ENCODE measurements at regions not wholly inside any gene's neighbourhood (a gene's known extent, or its start where the extent isn't known, plus 50 kb on each side); places are given as distances from the start of the nearest gene placed in this dataset.

DNA sequence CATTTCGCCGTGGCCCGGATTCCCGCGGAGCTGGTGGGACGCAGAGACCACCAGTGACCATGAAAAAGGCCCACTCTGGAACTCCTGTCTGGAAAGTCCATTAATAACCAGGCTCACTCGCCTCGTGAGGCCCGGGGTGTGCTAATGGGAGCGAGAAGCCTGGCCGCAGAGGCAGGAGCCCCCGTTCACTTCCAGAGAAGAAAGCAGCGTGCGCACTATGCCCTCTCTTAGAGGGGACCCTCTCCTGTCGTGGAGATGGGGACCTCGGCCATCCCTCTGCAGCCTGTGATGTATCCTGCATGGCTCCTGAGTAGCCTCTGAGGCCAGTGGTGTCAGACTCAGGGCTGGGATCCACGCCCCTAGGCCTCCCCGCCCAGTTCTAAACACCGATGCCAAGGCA is 134.1 kb upstream of the VRK1 start:
- no peak for FAIRE-seq
- H3K79me2 ChIP-seq (ENCODE audit: control insufficient read depth, insufficient read depth, low read length) = no peaks in the 10 kb centered on the region
- no peaks in the 10 kb centered on the region for H4K20me1 ChIP-seq (ENCODE audit: control insufficient read depth, extremely low read depth, insufficient read depth, low read length)
- H3K9me1 ChIP-seq (ENCODE audit: control insufficient read depth, extremely low read depth, insufficient read depth, low read length) = no peaks in the 10 kb centered on the region
- H3K9me3 ChIP-seq (ENCODE audit: control insufficient read depth, low read depth, low read length) = no peaks in the 10 kb centered on the region
- H3K4me2 ChIP-seq (ENCODE audit: control insufficient read depth, extremely low read depth, insufficient read depth, low read depth, low read length) = no peak overlapping the region
- dilution Hi-C loops (cut with MboI; ENCODE audit: extremely low pct_ligation_motif_present, low sequenced_read_pairs) = no loop called here
- peaks cover 34% of the 10 kb centered on the region for H3K27me3 ChIP-seq (ENCODE audit: control insufficient read depth, extremely low read depth, insufficient read depth, low read length)
- H3K4me1 ChIP-seq (ENCODE audit: control insufficient read depth, extremely low read depth, insufficient read depth, low read length) = peaks cover 2% of the 10 kb centered on the region
- H3K9ac ChIP-seq (ENCODE audit: control insufficient read depth, extremely low read depth, insufficient read depth, low read length) = no peak overlapping the region
- no peak for TF ChIP-seq EZH2 (IDR thresholded peaks at IDR 0.05; ENCODE audit: low read length)
- TF ChIP-seq, protein P1, sequence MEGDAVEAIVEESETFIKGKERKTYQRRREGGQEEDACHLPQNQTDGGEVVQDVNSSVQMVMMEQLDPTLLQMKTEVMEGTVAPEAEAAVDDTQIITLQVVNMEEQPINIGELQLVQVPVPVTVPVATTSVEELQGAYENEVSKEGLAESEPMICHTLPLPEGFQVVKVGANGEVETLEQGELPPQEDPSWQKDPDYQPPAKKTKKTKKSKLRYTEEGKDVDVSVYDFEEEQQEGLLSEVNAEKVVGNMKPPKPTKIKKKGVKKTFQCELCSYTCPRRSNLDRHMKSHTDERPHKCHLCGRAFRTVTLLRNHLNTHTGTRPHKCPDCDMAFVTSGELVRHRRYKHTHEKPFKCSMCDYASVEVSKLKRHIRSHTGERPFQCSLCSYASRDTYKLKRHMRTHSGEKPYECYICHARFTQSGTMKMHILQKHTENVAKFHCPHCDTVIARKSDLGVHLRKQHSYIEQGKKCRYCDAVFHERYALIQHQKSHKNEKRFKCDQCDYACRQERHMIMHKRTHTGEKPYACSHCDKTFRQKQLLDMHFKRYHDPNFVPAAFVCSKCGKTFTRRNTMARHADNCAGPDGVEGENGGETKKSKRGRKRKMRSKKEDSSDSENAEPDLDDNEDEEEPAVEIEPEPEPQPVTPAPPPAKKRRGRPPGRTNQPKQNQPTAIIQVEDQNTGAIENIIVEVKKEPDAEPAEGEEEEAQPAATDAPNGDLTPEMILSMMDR (optimal IDR thresholded peaks at IDR 0.05 in 1 of 3, IDR thresholded peaks at IDR 0.05 in 1 of 3, conservative IDR thresholded peaks at IDR 0.05 in 1 of 3; ENCODE audit: extremely low read depth in 1 of 3, insufficient read depth in 2 of 3, low read length in 3 of 3) = no peak
- no peak overlapping the region for H2AFZ ChIP-seq (ENCODE audit: control insufficient read depth, low read length)
- no peak overlapping the region for H3K27ac ChIP-seq (ENCODE audit: control insufficient read depth, insufficient read depth, low read length)
- no peaks in the 10 kb centered on the region for H3K36me3 ChIP-seq (ENCODE audit: control insufficient read depth in 2 of 2, extremely low read depth in 1 of 2, insufficient read depth in 2 of 2, low read length in 2 of 2)
- no peak for DNase-seq (ENCODE audit: low read depth, low spot score)
- no peak overlapping the region for H3K4me3 ChIP-seq (ENCODE audit: control insufficient read depth in 2 of 3, extremely low read depth in 1 of 3, insufficient read depth in 2 of 3, low read depth in 1 of 3, low read length in 3 of 3)

DNA sequence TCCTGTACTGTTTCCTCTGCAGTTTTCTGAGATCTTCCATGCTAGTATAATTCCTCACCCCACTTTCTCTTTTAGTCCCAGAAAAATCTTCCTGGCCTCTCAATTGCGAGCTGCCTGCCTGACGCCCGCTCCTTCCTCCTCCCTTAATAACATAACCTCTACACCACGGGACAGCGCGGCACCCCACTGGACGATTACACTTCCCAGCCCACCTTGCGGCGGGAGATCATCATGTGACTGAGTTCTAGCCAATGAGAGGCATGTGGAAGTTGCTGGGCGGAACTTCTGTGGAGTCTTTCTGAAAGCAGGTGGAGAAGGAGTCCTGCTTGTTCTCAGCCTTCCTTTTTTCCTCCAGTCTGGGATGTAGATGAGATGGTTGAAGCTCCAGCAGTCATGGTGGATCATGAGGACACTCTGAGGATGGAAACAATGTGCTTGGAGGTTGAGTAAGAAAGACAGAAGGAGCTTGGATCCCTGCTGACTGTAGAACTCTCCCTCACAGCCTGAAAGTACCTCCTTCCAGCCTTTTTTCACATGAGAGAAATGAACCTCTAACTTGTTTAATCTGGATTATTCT is 133.6 kb upstream of the VRK1 start:
- Histone ChIP-seq H3K9ac (ENCODE audit: control insufficient read depth, extremely low read depth, insufficient read depth, low read length) (no peak overlapping the region), H3K9me3 (ENCODE audit: control insufficient read depth, low read depth, low read length) (no peaks in the 10 kb centered on the region), H3K4me1 (ENCODE audit: control insufficient read depth, extremely low read depth, insufficient read depth, low read length) (peaks cover 2% of the 10 kb centered on the region), H4K20me1 (ENCODE audit: control insufficient read depth, extremely low read depth, insufficient read depth, low read length) (no peaks in the 10 kb centered on the region), H3K4me3 (ENCODE audit: control insufficient read depth in 2 of 3, extremely low read depth in 1 of 3, insufficient read depth in 2 of 3, low read depth in 1 of 3, low read length in 3 of 3) (no peak overlapping the region), H3K27me3 (ENCODE audit: control insufficient read depth, extremely low read depth, insufficient read depth, low read length) (peaks cover 34% of the 10 kb centered on the region), H3K4me2 (ENCODE audit: control insufficient read depth, extremely low read depth, insufficient read depth, low read depth, low read length) (no peak overlapping the region), H3K36me3 (ENCODE audit: control insufficient read depth in 2 of 2, extremely low read depth in 1 of 2, insufficient read depth in 2 of 2, low read length in 2 of 2) (no peaks in the 10 kb centered on the region), H3K27ac (ENCODE audit: control insufficient read depth, insufficient read depth, low read length) (no peak overlapping the region), H3K79me2 (ENCODE audit: control insufficient read depth, insufficient read depth, low read length) (no peaks in the 10 kb centered on the region), H2AFZ (ENCODE audit: control insufficient read depth, low read length) (no peak overlapping the region), H3K9me1 (ENCODE audit: control insufficient read depth, extremely low read depth, insufficient read depth, low read length) (no peaks in the 10 kb centered on the region)
- FAIRE-seq = no peak
- TF ChIP-seq EZH2 (IDR thresholded peaks at IDR 0.05; ENCODE audit: low read length) = no peak
- TF ChIP-seq, protein P1 (optimal IDR thresholded peaks at IDR 0.05 in 1 of 3, IDR thresholded peaks at IDR 0.05 in 1 of 3, conservative IDR thresholded peaks at IDR 0.05 in 1 of 3; ENCODE audit: extremely low read depth in 1 of 3, insufficient read depth in 2 of 3, low read length in 3 of 3) = no peak
- DNase-seq (ENCODE audit: low read depth, low spot score) = no peak
- dilution Hi-C loops (cut with MboI; ENCODE audit: extremely low pct_ligation_motif_present, low sequenced_read_pairs) = no loop called here

Measured in keratinocyte (primary cell).